HUES64 (cell line): ENCODE measurements at regions not wholly inside any gene's neighbourhood (a gene's known extent, or its start where the extent isn't known, plus 50 kb on each side); places are given as distances from the start of the nearest gene placed in this dataset.
"Not testable (repeated sequence)": the region's sequence is repeated elsewhere in the genome, so short reads cannot be mapped to it uniquely, and the experiment has no call there.

Experiments used
- H3K27ac ChIP-seq: 2 replicates; pipeline ENCODE4 v1.7.0; 2013; ENCODE audit warnings: low read depth, low read length, inconsistent platforms
- H3K27me3 ChIP-seq: 2 replicates; pipeline ENCODE4 v1.6.1; 2013; ENCODE audit warnings: mild to moderate bottlenecking, low read length; ENCODE audit not compliant: insufficient read depth
- H3K36me3 ChIP-seq: 2 replicates; pipeline ENCODE4 v1.6.1; 2013; ENCODE audit warnings: mild to moderate bottlenecking, low read length; ENCODE audit not compliant: insufficient read depth
- H3K4me1 ChIP-seq: 2 replicates; pipeline ENCODE4 v1.6.1; 2013; ENCODE audit warnings: mild to moderate bottlenecking, low read length, moderate library complexity; ENCODE audit not compliant: insufficient read depth
- H3K4me3 ChIP-seq: 2 replicates; pipeline ENCODE4 v1.5.1; 2013; ENCODE audit warnings: mild to moderate bottlenecking, low read length, moderate library complexity
- H3K9ac ChIP-seq: 2 replicates; pipeline ENCODE4 v1.6.1; 2013; ENCODE audit warnings: mild to moderate bottlenecking, low read depth, low read length
- H3K9me3 ChIP-seq: 2 replicates; pipeline ENCODE4 v1.6.1; 2013; ENCODE audit warnings: low read depth, low read length; ENCODE audit not compliant: insufficient read depth
- WGBS: fragments of 150-250, 120-280 bp; methylation state at CpG from one replicate; pipeline ENCODE4 v1.1.7; 2013; ENCODE audit warnings: missing lambda C conversion rate; 5-methylcytosine and 5-hydroxymethylcytosine counted together

DNA sequence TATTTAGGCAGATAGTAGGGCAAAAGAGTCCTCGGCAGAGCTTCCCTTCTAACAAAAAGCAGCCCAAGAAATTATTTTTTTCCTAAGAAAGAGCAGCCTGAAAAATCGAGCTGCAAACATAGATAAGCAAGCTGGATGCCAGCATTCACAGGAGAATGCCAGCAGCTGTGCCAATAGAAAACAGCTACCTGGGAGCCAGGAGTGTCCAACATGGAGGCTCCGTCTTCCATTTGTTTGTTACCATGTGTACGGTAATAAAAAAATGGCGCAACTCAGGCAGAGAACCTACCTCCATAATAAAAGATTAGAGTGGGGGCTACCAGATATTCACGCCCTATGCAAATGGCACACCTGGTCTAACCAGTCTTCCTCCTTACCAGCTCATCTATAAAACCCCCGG, 77.6 kb upstream of the IPO5 start:
- Histone ChIP-seq H3K4me1 (peaks cover 3% of the 10 kb centered on the region; the same call in 1 of the 2 replicates), H3K36me3 (no peaks in the 10 kb centered on the region), H3K9ac (no peak overlapping the region), H3K4me3 (no peak overlapping the region), H3K27me3 (no peaks in the 10 kb centered on the region), H3K9me3 (no peaks in the 10 kb centered on the region), H3K27ac (no peak overlapping the region)
- 92% methylated on average over 7 of the region's 7 CpGs for WGBS

DNA sequence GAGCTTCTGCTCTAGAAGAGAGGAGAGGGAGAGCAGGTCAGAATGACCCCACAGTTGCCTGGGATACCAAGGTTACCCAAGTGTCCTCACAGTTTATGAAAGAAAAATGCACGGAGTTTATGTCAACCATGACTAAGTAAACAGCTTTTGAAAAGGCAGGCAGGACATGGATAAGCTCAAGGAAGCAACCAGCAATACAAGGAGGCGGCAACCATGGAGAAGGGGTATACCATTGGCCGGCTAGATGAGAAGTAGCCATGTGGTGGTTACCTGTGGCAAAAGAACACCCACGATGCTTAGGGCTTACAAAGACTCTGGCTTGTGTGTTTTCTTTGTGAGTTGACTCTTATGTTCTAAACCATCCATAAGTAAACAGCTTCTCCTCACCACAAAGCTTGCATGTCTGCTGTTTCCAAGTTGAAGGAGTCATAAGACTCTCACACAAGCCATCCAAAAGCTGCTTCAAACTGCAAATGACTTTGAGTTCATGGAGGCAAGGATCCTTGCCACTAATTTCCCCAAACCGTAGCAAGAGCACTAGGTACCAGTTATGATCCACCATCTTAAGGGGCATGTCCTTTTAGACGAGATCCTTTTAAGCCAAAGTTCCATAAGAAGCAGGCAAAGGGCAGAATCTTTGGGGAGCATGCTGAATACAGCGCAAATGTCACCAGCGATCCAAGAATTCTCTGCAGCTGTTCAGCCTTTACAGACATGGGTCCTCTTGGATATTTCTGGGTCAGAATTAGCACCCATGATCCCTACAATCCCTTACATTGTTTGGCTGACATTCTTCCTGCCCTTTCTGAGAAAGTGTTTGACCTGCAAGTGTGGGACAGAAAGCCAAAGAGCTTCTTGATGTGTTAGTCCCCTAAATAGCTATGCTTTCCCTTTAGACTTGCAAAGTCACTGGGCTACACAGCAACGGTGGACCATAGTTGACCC, 74.8 kb upstream of the IPO5 start:
- no peak overlapping the region for H3K4me3 ChIP-seq
- H3K27me3 ChIP-seq = no peaks in the 10 kb centered on the region
- H3K9ac ChIP-seq = no peak overlapping the region
- H3K9me3 ChIP-seq = no peaks in the 10 kb centered on the region
- H3K27ac ChIP-seq = no peak overlapping the region
- no peaks in the 10 kb centered on the region for H3K36me3 ChIP-seq
- peaks cover 3% of the 10 kb centered on the region; the same call in 1 of the 2 replicates for H3K4me1 ChIP-seq
- WGBS = 82% methylated on average over 9 of the region's 9 CpGs

DNA sequence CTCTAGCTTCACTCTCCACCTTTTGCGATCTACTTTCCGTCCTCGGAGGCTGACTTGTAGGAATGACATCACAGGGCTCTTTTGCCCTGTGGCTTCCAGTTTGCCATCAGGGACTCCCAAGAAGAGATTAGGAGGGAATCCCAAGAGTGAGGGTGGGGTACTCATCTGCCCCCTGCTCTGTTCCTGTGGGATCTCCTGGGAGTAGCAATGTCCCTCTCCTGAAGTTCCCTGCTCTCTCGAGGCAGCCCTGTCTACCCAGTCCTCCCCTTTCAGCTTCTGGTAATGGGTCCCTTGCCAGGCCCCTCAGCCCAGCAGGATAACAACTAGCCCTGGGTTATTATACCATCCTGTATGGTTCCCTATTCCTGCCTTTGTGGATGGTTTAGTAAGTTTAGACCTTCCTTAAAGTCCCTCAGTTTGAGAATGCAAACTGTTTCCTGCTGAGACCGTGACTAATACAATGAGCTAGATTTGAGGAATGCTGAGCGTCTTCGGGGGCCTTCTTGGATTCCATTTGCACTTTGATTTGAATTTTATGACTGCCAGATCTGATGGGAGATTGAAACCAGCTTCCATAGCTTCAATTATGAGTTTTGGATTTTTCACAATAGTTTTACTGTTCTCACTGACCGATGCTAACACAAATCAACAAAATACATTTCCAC, 73.7 kb upstream of the IPO5 start:
- Histone ChIP-seq H3K9me3 (no peaks in the 10 kb centered on the region), H3K9ac (no peak overlapping the region), H3K4me1 (no peaks in the 10 kb centered on the region; the same call in 1 of the 2 replicates), H3K27me3 (no peaks in the 10 kb centered on the region), H3K4me3 (no peak overlapping the region), H3K27ac (no peak overlapping the region), H3K36me3 (no peaks in the 10 kb centered on the region)
- 72% methylated on average over 8 of the region's 8 CpGs for WGBS

DNA sequence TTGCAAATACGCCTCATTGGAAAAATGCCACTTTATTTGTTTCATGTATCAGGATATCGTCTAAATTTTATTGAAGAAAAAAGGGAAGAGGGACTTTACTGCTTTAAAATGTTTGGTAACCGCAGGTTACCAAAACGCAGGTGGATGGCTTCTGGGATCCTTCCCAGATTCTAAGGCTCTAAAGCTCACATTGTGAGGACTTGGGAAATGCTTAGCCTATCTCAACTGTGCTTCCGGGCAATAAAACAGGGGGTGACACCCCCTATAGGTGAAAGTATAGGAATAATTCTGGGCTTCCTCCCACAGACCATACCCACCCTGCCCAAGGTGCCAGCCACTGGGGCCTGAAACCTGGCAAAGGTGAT, 73.2 kb upstream of the IPO5 start:
- Histone ChIP-seq H3K27me3 (no peaks in the 10 kb centered on the region), H3K36me3 (no peaks in the 10 kb centered on the region), H3K9ac (no peak overlapping the region), H3K4me3 (no peak overlapping the region), H3K9me3 (no peaks in the 10 kb centered on the region), H3K4me1 (no peaks in the 10 kb centered on the region), H3K27ac (no peak overlapping the region)
- WGBS = 88% methylated on average over 4 of the region's 5 CpGs

DNA sequence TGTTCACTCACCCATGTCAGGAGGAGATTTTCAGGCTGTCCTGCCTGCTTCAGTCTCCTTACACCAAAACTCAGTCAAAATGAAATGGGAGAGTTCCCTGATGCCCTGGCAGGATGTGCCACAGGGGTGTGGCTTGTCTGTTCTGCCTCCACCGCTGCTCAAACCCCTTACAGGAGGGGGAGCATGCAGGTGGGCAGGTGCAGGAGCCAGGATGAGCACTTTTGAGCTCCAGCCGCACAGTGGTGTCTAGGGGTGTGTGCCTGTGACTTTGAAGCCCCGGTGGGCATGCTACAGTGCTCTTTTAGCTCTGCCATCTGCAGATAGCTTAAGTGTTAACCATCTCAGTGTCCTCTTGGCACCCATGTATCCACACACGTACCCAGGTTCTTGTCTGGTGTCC, 71.9 kb upstream of the IPO5 start:
- Histone ChIP-seq H3K27me3 (no peaks in the 10 kb centered on the region), H3K9ac (no peak overlapping the region), H3K27ac (no peak overlapping the region), H3K36me3 (no peaks in the 10 kb centered on the region), H3K4me3 (no peak overlapping the region), H3K4me1 (no peaks in the 10 kb centered on the region), H3K9me3 (no peaks in the 10 kb centered on the region)
- WGBS = 93% methylated on average over 4 of the region's 4 CpGs

GRCh38 chr13:97883396-97883795, 70.1 kb upstream of the IPO5 start:
- Histone ChIP-seq H3K9me3 (no peaks in the 10 kb centered on the region), H3K4me3 (no peak overlapping the region), H3K36me3 (no peaks in the 10 kb centered on the region), H3K9ac (no peak overlapping the region), H3K27me3 (no peaks in the 10 kb centered on the region), H3K27ac (no peak overlapping the region), H3K4me1 (no peaks in the 10 kb centered on the region)
- WGBS = 91% methylated on average over 4 of the region's 4 CpGs

DNA sequence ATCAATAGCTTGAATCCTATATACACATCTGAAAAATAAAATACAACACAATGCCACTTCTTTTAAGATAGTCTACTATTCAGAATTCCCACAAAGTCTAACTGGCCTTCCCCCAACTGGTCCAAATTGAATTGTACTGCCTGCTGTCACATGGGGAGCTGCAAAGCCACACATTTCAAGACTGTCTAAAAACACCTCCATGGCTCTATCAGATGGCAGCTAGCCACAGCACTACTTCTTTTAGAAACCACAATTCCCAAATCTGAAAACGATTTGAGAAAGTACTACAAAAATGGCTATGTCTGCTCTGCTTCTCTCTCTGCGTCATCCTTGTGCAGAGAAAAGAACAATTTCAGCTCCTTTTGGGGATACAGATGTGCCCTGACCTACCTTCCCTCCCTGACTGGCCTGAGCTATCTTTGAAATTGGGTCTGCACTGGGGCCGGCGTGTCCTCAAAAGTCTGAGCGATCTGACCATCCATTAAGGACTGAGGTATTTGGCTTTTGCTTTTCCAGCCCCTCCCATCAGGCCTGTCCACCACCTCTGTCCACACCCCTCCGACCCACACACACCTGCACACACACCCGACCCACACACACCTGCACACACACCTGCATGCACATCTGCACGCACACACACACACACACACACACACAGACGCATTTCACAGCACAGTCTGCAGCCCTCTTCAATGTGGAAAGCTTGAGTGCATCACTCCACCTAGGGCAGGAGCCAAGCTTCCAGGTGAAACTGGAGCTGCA, 68.6 kb upstream of the IPO5 start:
- Histone ChIP-seq H3K36me3 (no peaks in the 10 kb centered on the region), H3K4me3 (no peak overlapping the region), H3K9me3 (no peaks in the 10 kb centered on the region), H3K9ac (no peak overlapping the region), H3K4me1 (no peaks in the 10 kb centered on the region), H3K27ac (no peak overlapping the region), H3K27me3 (no peaks in the 10 kb centered on the region)
- whole genome bisulfite sequencing = 80% methylated on average over 9 of the region's 9 CpGs

DNA sequence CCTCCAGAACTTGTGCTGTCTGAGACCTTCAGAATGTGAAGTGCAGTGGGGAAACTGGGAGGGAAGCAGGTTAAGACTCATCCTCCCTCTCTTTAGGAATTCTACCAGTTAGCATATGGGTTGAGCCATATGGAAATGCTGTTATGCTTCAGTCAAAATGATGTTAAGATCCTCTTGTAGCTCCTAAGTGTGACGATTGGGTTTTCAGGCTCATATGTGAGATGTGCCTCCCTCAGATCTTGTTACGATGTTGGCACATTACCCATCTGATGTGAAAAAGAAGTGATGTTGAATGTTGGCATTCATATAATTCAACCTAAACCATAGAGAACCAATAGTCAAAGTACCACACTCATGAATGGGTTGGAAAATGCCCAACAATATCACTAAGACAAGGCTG, 67.8 kb upstream of the IPO5 start:
- H3K9ac ChIP-seq = no peak overlapping the region
- no peaks in the 10 kb centered on the region for H3K36me3 ChIP-seq
- no peak overlapping the region for H3K4me3 ChIP-seq
- no peaks in the 10 kb centered on the region for H3K27me3 ChIP-seq
- no peak overlapping the region for H3K27ac ChIP-seq
- H3K9me3 ChIP-seq = no peaks in the 10 kb centered on the region
- H3K4me1 ChIP-seq = no peaks in the 10 kb centered on the region
- 95% methylated on average over 2 of the region's 2 CpGs for WGBS

DNA sequence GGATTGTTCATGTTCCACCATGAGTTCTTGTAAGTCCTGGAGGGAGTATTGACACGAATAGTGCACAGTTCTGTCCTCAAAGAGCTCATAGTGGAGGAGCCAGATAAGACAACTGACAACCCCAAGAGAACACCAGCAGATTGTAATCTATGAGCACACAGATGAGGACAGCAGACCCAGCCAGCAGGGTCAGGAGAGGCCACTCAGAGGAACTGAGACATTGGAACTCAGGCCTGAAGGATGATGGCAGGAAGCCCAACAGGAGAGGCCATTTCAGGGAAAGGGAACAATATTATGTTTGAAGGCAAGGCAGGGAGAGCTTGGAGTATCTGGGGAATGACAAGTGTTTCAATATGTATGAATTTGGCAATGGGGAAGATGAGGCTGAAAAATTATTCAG, 63.7 kb upstream of the IPO5 start:
- WGBS = 90% methylated on average over 1 of the region's 1 CpG
- no peaks in the 10 kb centered on the region for H3K27me3 ChIP-seq
- no peaks in the 10 kb centered on the region for H3K4me1 ChIP-seq
- no peaks in the 10 kb centered on the region for H3K36me3 ChIP-seq
- H3K9ac ChIP-seq = no peak overlapping the region
- no peaks in the 10 kb centered on the region for H3K9me3 ChIP-seq
- H3K27ac ChIP-seq = no peak overlapping the region
- H3K4me3 ChIP-seq = no peak overlapping the region

DNA sequence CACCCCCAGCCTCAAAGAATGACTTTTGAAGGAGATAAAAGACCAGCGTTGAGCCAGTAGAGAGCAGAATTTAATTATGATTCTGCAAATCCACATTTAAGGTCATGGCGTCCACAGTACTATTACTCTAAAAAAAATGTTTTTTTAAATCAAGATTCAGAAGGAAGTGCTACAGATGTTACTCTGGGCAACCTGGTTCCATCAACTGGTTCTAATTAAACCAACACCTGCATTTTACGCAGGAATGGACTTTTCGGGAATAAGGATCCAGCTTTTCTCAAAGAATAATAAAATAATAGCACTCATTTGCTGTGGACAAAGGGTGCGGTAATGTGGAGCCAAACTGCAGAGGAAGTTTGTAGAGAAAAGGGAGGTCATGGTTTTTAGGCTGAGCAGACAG, 62.9 kb upstream of the IPO5 start:
- WGBS = 98% methylated on average over 5 of the region's 5 CpGs

GRCh38 chr13:97891964-97892363, 61.5 kb upstream of the IPO5 start:
- WGBS = 93% methylated on average over 8 of the region's 8 CpGs
- H3K36me3 ChIP-seq, H3K27ac ChIP-seq, H3K9me3 ChIP-seq, H3K4me3 ChIP-seq, H3K27me3 ChIP-seq, H3K4me1 ChIP-seq, H3K9ac ChIP-seq: not testable (repeated sequence)

More for the DNA sequence above, 62.9 kb upstream of the IPO5 start:
- Histone ChIP-seq H3K9ac (no peak overlapping the region), H3K9me3 (0 out of 2 replicates have a peak, but pooled peaks cover under 1% of the 10 kb centered on the region), H3K4me3 (no peak overlapping the region), H3K27me3 (no peaks in the 10 kb centered on the region), H3K4me1 (no peaks in the 10 kb centered on the region), H3K27ac (no peak overlapping the region), H3K36me3 (no peaks in the 10 kb centered on the region)
